ENCODE measurements at regions not wholly inside any gene's neighbourhood (a gene's known extent, or its start where the extent isn't known, plus 50 kb on each side); places are given as distances from the start of the nearest gene placed in this dataset.
"Not testable (repeated sequence)": the region's sequence is repeated elsewhere in the genome, so short reads cannot be mapped to it uniquely, and the experiment has no call there.

GRCh38 chr7:53191191-53191695, 155.8 kb downstream of the POM121L12 start:
- Mint-ChIP-seq H3K27me3 (no peaks in the 10 kb centered on the region), H3K4me3 (no peak overlapping the region), H3K27ac (no peak overlapping the region), H3K36me3 (no peaks in the 10 kb centered on the region), H3K4me1 (no peaks in the 10 kb centered on the region), H3K9me3 (peaks cover 0 to 20% (median 7%) of the 10 kb centered on the region in 7 donors)
- no peak for DNase-seq
- ATAC-seq (ENCODE audit: low read depth in 2 of 2): no peak

GRCh38 chr7:53191836-53192443, 156.5 kb downstream of the POM121L12 start:
- no peak overlapping the region for H3K4me3 Mint-ChIP-seq
- H3K27ac Mint-ChIP-seq: no peak overlapping the region
- ATAC-seq (ENCODE audit: low read depth in 2 of 2) (no peak), DNase-seq (no peak)
- H3K9me3 Mint-ChIP-seq: peaks cover 0 to 16% (median 5%) of the 10 kb centered on the region in 7 donors
- H3K4me1 Mint-ChIP-seq: no peaks in the 10 kb centered on the region
- H3K27me3 Mint-ChIP-seq: no peaks in the 10 kb centered on the region
- no peaks in the 10 kb centered on the region for H3K36me3 Mint-ChIP-seq

GRCh38 chr7:53205006-53205405, 169.6 kb downstream of the POM121L12 start:
- no peaks in the 10 kb centered on the region for H3K4me1 Mint-ChIP-seq

GRCh38 chr7:53209129-53209528, 173.7 kb downstream of the POM121L12 start:
- DNase-seq (no peak), ATAC-seq (ENCODE audit: low read depth in 2 of 2) (no peak)
- H3K36me3 Mint-ChIP-seq: peaks cover 4 to 5% of the 10 kb centered on the region in 2 donors
- H3K4me1 Mint-ChIP-seq: no peaks in the 10 kb centered on the region
- no peaks in the 10 kb centered on the region for H3K27me3 Mint-ChIP-seq
- H3K4me3 Mint-ChIP-seq: no peak overlapping the region
- no peak overlapping the region for H3K27ac Mint-ChIP-seq
- peaks cover 9 to 46% (median 13%) of the 10 kb centered on the region in 7 donors for H3K9me3 Mint-ChIP-seq

More at GRCh38 chr7:53205006-53205405, 169.6 kb downstream of the POM121L12 start:
- Mint-ChIP-seq H3K36me3 (no peaks in the 10 kb centered on the region), H3K9me3 (peaks cover 1 to 32% (median 14%) of the 10 kb centered on the region in 7 donors), H3K27me3 (no peaks in the 10 kb centered on the region), H3K27ac (no peak overlapping the region), H3K4me3 (no peak overlapping the region)
- DNase-seq: no peak
- ATAC-seq (ENCODE audit: low read depth in 2 of 2): no peak

GRCh38 chr7:53214463-53214862, 179.0 kb downstream of the POM121L12 start:
- no peak overlapping the region for H3K27ac Mint-ChIP-seq
- H3K36me3 Mint-ChIP-seq: peaks cover 11 to 21% of the 10 kb centered on the region in 2 donors
- no peaks in the 10 kb centered on the region for H3K27me3 Mint-ChIP-seq
- H3K4me1 Mint-ChIP-seq: no peaks in the 10 kb centered on the region
- DNase-seq (no peak), ATAC-seq (ENCODE audit: low read depth in 2 of 2) (no peak)
- peaks cover 16 to 67% (median 35%) of the 10 kb centered on the region in 7 donors for H3K9me3 Mint-ChIP-seq
- H3K4me3 Mint-ChIP-seq: no peak overlapping the region

- Mint-ChIP-seq H3K9me3 (peaks cover 17 to 47% (median 29%) of the 10 kb centered on the region in 7 donors), H3K4me1 (no peaks in the 10 kb centered on the region), H3K27me3 (no peaks in the 10 kb centered on the region), H3K36me3 (peaks cover 9 to 18% of the 10 kb centered on the region in 2 donors), H3K4me3 (no peak overlapping the region), H3K27ac (no peak overlapping the region)
- DNase-seq: no peak
- no peak for ATAC-seq (ENCODE audit: low read depth in 2 of 2)
Measured at GRCh38 chr7:53218730-53219504, 183.5 kb downstream of the POM121L12 start.

- ATAC-seq (ENCODE audit: low read depth in 2 of 2): no peak
- Mint-ChIP-seq H3K9me3 (peaks cover 0 to 5% (median under 1%) of the 10 kb centered on the region in 7 donors), H3K4me1 (no peaks in the 10 kb centered on the region)
Measured at GRCh38 chr7:53229202-53229601, 193.8 kb downstream of the POM121L12 start.

GRCh38 chr7:53237344-53237913, 202.0 kb downstream of the POM121L12 start:
- peaks cover 0 to 16% (median 9%) of the 10 kb centered on the region in 7 donors for H3K9me3 Mint-ChIP-seq
- no peaks in the 10 kb centered on the region for H3K27me3 Mint-ChIP-seq
- H3K4me1 Mint-ChIP-seq: no peaks in the 10 kb centered on the region
- H3K27ac Mint-ChIP-seq: no peak overlapping the region
- DNase-seq (no peak), ATAC-seq (ENCODE audit: low read depth in 2 of 2) (no peak)
- no peak overlapping the region for H3K4me3 Mint-ChIP-seq
- no peaks in the 10 kb centered on the region for H3K36me3 Mint-ChIP-seq

More at GRCh38 chr7:53229202-53229601, 193.8 kb downstream of the POM121L12 start:
- Mint-ChIP-seq H3K27ac (no peak overlapping the region), H3K4me3 (no peak overlapping the region), H3K36me3 (no peaks in the 10 kb centered on the region), H3K27me3 (no peaks in the 10 kb centered on the region)
- no peak for DNase-seq

GRCh38 chr7:53238021-53238605, 202.7 kb downstream of the POM121L12 start:
- no peaks in the 10 kb centered on the region for H3K36me3 Mint-ChIP-seq
- no peaks in the 10 kb centered on the region for H3K27me3 Mint-ChIP-seq
- peaks cover 1 to 18% (median 11%) of the 10 kb centered on the region in 7 donors for H3K9me3 Mint-ChIP-seq
- no peak overlapping the region for H3K27ac Mint-ChIP-seq
- no peak for ATAC-seq (ENCODE audit: low read depth in 2 of 2)
- no peaks in the 10 kb centered on the region for H3K4me1 Mint-ChIP-seq
- DNase-seq: no peak
- H3K4me3 Mint-ChIP-seq: no peak overlapping the region

- H3K27me3 Mint-ChIP-seq; H3K27ac Mint-ChIP-seq; H3K36me3 Mint-ChIP-seq; DNase-seq; ATAC-seq (ENCODE audit: low read depth in 2 of 2); H3K4me3 Mint-ChIP-seq; H3K4me1 Mint-ChIP-seq: not testable (repeated sequence)
- peaks cover 1 to 25% (median 9%) of the 10 kb centered on the region in 7 donors for H3K9me3 Mint-ChIP-seq
Measured at GRCh38 chr7:53239151-53239550, 203.7 kb downstream of the POM121L12 start.

GRCh38 chr7:53245721-53246120, 210.3 kb downstream of the POM121L12 start:
- no peaks in the 10 kb centered on the region for H3K36me3 Mint-ChIP-seq
- no peaks in the 10 kb centered on the region for H3K4me1 Mint-ChIP-seq
- H3K4me3 Mint-ChIP-seq: no peak overlapping the region
- peaks cover 0 to 26% (median 7%) of the 10 kb centered on the region in 7 donors for H3K9me3 Mint-ChIP-seq
- no peak overlapping the region for H3K27ac Mint-ChIP-seq
- DNase-seq (no peak), ATAC-seq (ENCODE audit: low read depth in 2 of 2) (no peak)
- no peaks in the 10 kb centered on the region for H3K27me3 Mint-ChIP-seq

- Mint-ChIP-seq H3K27ac (no peak overlapping the region), H3K27me3 (no peaks in the 10 kb centered on the region), H3K4me1 (no peaks in the 10 kb centered on the region), H3K4me3 (no peak overlapping the region), H3K36me3 (no peaks in the 10 kb centered on the region), H3K9me3 (peaks cover 0 to 26% (median 7%) of the 10 kb centered on the region in 7 donors)
- ATAC-seq (ENCODE audit: low read depth in 2 of 2) (no peak), DNase-seq (no peak)
Measured at GRCh38 chr7:53246957-53247356, 211.5 kb downstream of the POM121L12 start.

GRCh38 chr7:53252539-53252938, 217.1 kb downstream of the POM121L12 start:
- DNase-seq: no peak
- Mint-ChIP-seq H3K36me3 (no peaks in the 10 kb centered on the region), H3K9me3 (peaks cover 5 to 19% (median 7%) of the 10 kb centered on the region in 7 donors), H3K4me1 (no peaks in the 10 kb centered on the region), H3K27me3 (no peaks in the 10 kb centered on the region), H3K27ac (no peak overlapping the region), H3K4me3 (no peak overlapping the region)
- no peak for ATAC-seq (ENCODE audit: low read depth in 2 of 2)
